CD4-positive, alpha-beta T cell treated with Interleukin-17A for 4 hours (primary cell): ENCODE measurements at regions not wholly inside any gene's neighbourhood (a gene's known extent, or its start where the extent isn't known, plus 50 kb on each side); places are given as distances from the start of the nearest gene placed in this dataset.
A peak's percentile ranks its signal among the peaks of the same experiment; 100 is the strongest.
"Not testable (repeated sequence)": the region's sequence is repeated elsewhere in the genome, so short reads cannot be mapped to it uniquely, and the experiment has no call there.

Source experiments
- DNase-seq: peaks from one replicate; pipeline ENCODE4 v3.0.0-alpha.2; 2020; ENCODE audit warnings: mixed read lengths

GRCh38 chr13:94902722-94903407, 190.5 kb upstream of the SOX21 start:
- DNase-seq: no peak

- no peak for DNase-seq
Observed at GRCh38 chr13:94901070-94901469, 188.7 kb upstream of the SOX21 start.

- DNase-seq: no peak
Observed at GRCh38 chr13:94896719-94897317, 184.5 kb upstream of the SOX21 start.

- DNase-seq: no peak
Observed at GRCh38 chr13:94896238-94896637, 183.9 kb upstream of the SOX21 start.

GRCh38 chr13:94886191-94886590, 173.8 kb upstream of the SOX21 start:
- DNase-seq: no peak

GRCh38 chr13:94880463-94880862, 168.1 kb upstream of the SOX21 start:
- DNase-seq: no peak

- no peak for DNase-seq
Observed at GRCh38 chr13:94878602-94879165, 166.3 kb upstream of the SOX21 start.

GRCh38 chr13:94864474-94864873, 152.1 kb upstream of the SOX21 start:
- DNase-seq: no peak

GRCh38 chr13:94860981-94861407, 148.6 kb upstream of the SOX21 start:
- DNase-seq: peak; percentile 13

GRCh38 chr13:94859811-94860210, 147.5 kb upstream of the SOX21 start:
- no peak for DNase-seq

GRCh38 chr13:94859278-94859691, 146.9 kb upstream of the SOX21 start:
- DNase-seq: no peak

- no peak for DNase-seq
Observed at GRCh38 chr13:94858856-94859255, 146.5 kb upstream of the SOX21 start.

GRCh38 chr13:94854688-94855087, 142.3 kb upstream of the SOX21 start:
- DNase-seq: no peak

- DNase-seq: no peak
Observed at GRCh38 chr13:94851576-94851975, 139.2 kb upstream of the SOX21 start.

GRCh38 chr13:94849254-94849653, 136.9 kb upstream of the SOX21 start:
- DNase-seq: no peak

- DNase-seq: no peak
Observed at GRCh38 chr13:94842901-94843300, 130.6 kb upstream of the SOX21 start.

GRCh38 chr13:94837056-94837455, 124.7 kb upstream of the SOX21 start:
- DNase-seq: not testable (repeated sequence)

GRCh38 chr13:94829837-94830365, 117.6 kb upstream of the SOX21 start:
- no peak for DNase-seq

GRCh38 chr13:94829185-94829836, 117.0 kb upstream of the SOX21 start:
- DNase-seq: no peak

- DNase-seq: no peak
Observed at GRCh38 chr13:94827566-94827965, 115.2 kb upstream of the SOX21 start.

- DNase-seq: no peak
Observed at GRCh38 chr13:94825507-94825906, 113.2 kb upstream of the SOX21 start.

- no peak for DNase-seq
Observed at GRCh38 chr13:94824601-94825000, 112.3 kb upstream of the SOX21 start.

GRCh38 chr13:94822356-94822755, 110.0 kb upstream of the SOX21 start:
- DNase-seq: no peak

GRCh38 chr13:94816256-94816655, 103.9 kb upstream of the SOX21 start:
- no peak for DNase-seq
